ENCODE measurements at regions not wholly inside any gene's neighbourhood (a gene's known extent, or its start where the extent isn't known, plus 50 kb on each side); places are given as distances from the start of the nearest gene placed in this dataset.

DNA sequence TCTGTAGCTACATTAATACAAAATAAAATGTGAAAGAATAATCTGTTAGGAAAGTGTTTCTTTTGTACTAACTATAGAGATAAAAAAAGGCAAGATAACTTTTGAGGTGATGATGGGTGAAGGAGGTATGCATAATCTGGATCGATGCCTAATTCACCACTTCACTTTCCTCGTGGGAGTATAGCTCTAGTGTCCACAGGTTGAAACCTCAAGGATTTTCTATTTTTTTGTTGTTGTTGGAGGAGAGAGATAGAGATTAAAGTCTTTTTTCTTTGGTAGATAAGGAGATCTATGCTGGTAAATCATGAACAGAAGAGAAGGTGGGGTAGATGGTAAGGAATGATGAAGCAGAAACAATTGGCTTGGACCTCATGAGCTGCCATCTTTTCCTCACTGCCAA is 635.3 kb upstream of the ZEB2 start:
- TF ChIP-seq EZH2 (IDR thresholded peaks at IDR 0.05; ENCODE audit: low read depth) (no peak), CTCF (conservative IDR thresholded peaks at IDR 0.05) (no peak)
- H3K9me3 ChIP-seq (ENCODE audit: insufficient read depth, low read depth), result no peaks in the 10 kb centered on the region; the same call in 1 of the 2 replicates
- no peak overlapping the region for H3K4me2 ChIP-seq
- H3F3A ChIP-seq (ENCODE audit: insufficient read depth, low read depth), result no peaks in the 10 kb centered on the region
- intact Hi-C loops (cut with micrococcal nuclease; ENCODE audit: unreplicated experiment), result no loop called here
- no peak overlapping the region for H2AFZ ChIP-seq
- DNase-seq, result no peak
- no peaks in the 10 kb centered on the region for H3K27me3 ChIP-seq (ENCODE audit: insufficient read depth, low read depth)
- ChIA-PET POLR2A (ENCODE audit: unreplicated experiment) (no interaction called here), CTCF (no interaction called here)
- no TSS peak for BruUV-seq (replicated peaks)
- no peaks in the 10 kb centered on the region for H3K4me1 ChIP-seq (replicated peaks; ENCODE audit: insufficient read depth)
- no peaks in the 10 kb centered on the region for H3K36me3 ChIP-seq (ENCODE audit: low read depth)
- H3K79me2 ChIP-seq (ENCODE audit: low read depth), result no peaks in the 10 kb centered on the region
- no peak overlapping the region for H3K27ac ChIP-seq
- no peaks in the 10 kb centered on the region for H3K9me2 ChIP-seq (ENCODE audit: insufficient read depth)
- H4K20me1 ChIP-seq (ENCODE audit: insufficient read depth), result no peaks in the 10 kb centered on the region
- no peak overlapping the region for H3K4me3 ChIP-seq

DNA sequence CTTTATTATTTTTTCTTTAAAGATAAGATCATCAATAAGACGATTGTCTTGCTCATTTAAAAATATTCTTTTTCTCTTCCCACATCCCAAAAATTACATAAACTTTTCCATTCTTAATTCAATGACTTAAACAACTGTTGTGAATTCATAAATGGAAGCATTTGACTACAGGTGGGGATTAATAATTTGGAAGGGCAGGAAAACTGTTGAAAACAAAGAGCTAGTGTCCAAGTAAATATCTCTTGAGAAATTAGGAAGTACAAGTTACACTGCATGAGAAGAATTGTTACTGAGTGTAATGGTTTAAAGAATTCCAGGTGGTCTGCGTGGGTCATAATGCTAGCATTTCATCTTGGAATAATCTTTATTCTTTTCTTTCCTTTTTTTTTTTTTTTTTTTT is 634.8 kb upstream of the ZEB2 start:
- Histone ChIP-seq H2AFZ (no peak overlapping the region), H3K9me3 (ENCODE audit: insufficient read depth, low read depth) (no peaks in the 10 kb centered on the region; the same call in 1 of the 2 replicates), H3K4me2 (no peak overlapping the region), H3K79me2 (ENCODE audit: low read depth) (no peaks in the 10 kb centered on the region), H3K9me2 (ENCODE audit: insufficient read depth) (no peaks in the 10 kb centered on the region), H3K27me3 (ENCODE audit: insufficient read depth, low read depth) (no peaks in the 10 kb centered on the region), H3K36me3 (ENCODE audit: low read depth) (no peaks in the 10 kb centered on the region), H3K4me1 (replicated peaks; ENCODE audit: insufficient read depth) (no peaks in the 10 kb centered on the region), H3K4me3 (no peak overlapping the region), H3K27ac (no peak overlapping the region), H3F3A (ENCODE audit: insufficient read depth, low read depth) (no peaks in the 10 kb centered on the region), H4K20me1 (ENCODE audit: insufficient read depth) (no peaks in the 10 kb centered on the region)
- CTCF ChIA-PET, result no interaction called here
- POLR2A ChIA-PET (ENCODE audit: unreplicated experiment), result no interaction called here
- no TSS peak for BruUV-seq (replicated peaks)
- TF ChIP-seq EZH2 (IDR thresholded peaks at IDR 0.05; ENCODE audit: low read depth) (no peak), CTCF (conservative IDR thresholded peaks at IDR 0.05) (no peak)
- DNase-seq, result no peak
- intact Hi-C loops (cut with micrococcal nuclease; ENCODE audit: unreplicated experiment), result no loop called here

GRCh38 chr2:145146691-145147090 is 626.8 kb upstream of the ZEB2 start:
- no peak overlapping the region for H3K4me3 ChIP-seq
- no peaks in the 10 kb centered on the region for H3K9me3 ChIP-seq (ENCODE audit: insufficient read depth, low read depth)
- H4K20me1 ChIP-seq (ENCODE audit: insufficient read depth), result no peaks in the 10 kb centered on the region
- POLR2A ChIA-PET (ENCODE audit: unreplicated experiment), result no interaction called here
- intact Hi-C loops (cut with micrococcal nuclease; ENCODE audit: unreplicated experiment), result no loop called here
- H3K27me3 ChIP-seq (ENCODE audit: insufficient read depth, low read depth), result no peaks in the 10 kb centered on the region
- CTCF ChIA-PET, result no interaction called here
- H3K27ac ChIP-seq, result no peak overlapping the region
- BruUV-seq (replicated peaks), result no TSS peak
- no peak overlapping the region for H3K4me2 ChIP-seq
- DNase-seq, result no peak
- H3K79me2 ChIP-seq (ENCODE audit: low read depth), result no peaks in the 10 kb centered on the region
- TF ChIP-seq EZH2 (IDR thresholded peaks at IDR 0.05; ENCODE audit: low read depth) (no peak), CTCF (conservative IDR thresholded peaks at IDR 0.05) (no peak)
- no peaks in the 10 kb centered on the region for H3F3A ChIP-seq (ENCODE audit: insufficient read depth, low read depth)
- no peaks in the 10 kb centered on the region for H3K36me3 ChIP-seq (ENCODE audit: low read depth)
- no peaks in the 10 kb centered on the region for H3K4me1 ChIP-seq (replicated peaks; ENCODE audit: insufficient read depth)
- H2AFZ ChIP-seq, result no peak overlapping the region
- no peaks in the 10 kb centered on the region; the same call in 1 of the 2 replicates for H3K9me2 ChIP-seq (ENCODE audit: insufficient read depth)
